HG03159 (cell line): ENCODE measurements at regions not wholly inside any gene's neighbourhood (a gene's known extent, or its start where the extent isn't known, plus 50 kb on each side); places are given as distances from the start of the nearest gene placed in this dataset.
"Not testable (repeated sequence)": the region's sequence is repeated elsewhere in the genome, so short reads cannot be mapped to it uniquely, and the experiment has no call there.

Experiments used
- ATAC-seq: cut with Tn5 transposase; IDR thresholded peaks from one replicate; pipeline ENCODE4 v1.9.1; 2021; ENCODE audit warnings: mild to moderate bottlenecking, moderate library complexity; ENCODE audit not compliant: unreplicated experiment

DNA sequence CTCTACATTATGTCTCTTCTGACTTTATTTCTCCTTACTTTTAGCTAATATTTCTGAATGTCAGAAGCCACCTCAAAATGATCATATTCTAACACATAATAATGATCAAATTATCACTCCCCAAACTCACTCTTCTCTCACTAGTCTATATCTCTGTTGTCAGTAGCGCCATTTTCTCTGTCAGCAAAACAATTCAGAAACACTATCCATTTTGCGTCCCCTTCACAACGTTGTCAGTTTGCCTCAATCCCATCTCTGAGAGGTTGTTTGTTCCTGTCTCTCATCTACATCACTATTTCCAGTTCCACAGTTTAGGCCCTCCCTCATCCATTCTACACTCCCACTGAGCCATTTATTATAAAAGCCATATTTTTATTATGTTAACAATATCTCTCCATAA is 1376.3 kb upstream of the ACVR2A start:
- no peak for ATAC-seq

DNA sequence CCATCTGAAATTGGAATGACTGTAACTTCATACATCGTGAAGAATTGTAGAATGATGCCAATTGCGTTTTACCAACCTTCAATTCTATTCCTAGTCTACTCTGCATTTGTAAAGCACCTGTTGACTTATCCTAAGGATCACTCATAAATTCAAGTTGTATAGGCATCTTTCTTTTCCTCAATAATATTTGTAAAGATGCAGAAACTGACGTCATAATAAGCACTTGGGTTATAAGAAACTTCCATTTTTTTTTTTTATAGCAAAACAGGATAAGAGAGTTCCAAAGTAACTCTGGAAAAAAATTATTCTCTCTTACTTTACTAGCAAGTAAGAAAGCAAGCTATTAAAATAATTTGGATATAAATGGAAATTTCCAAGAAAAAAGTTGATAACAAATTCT is 1377.4 kb upstream of the ACVR2A start:
- no peak for ATAC-seq

DNA sequence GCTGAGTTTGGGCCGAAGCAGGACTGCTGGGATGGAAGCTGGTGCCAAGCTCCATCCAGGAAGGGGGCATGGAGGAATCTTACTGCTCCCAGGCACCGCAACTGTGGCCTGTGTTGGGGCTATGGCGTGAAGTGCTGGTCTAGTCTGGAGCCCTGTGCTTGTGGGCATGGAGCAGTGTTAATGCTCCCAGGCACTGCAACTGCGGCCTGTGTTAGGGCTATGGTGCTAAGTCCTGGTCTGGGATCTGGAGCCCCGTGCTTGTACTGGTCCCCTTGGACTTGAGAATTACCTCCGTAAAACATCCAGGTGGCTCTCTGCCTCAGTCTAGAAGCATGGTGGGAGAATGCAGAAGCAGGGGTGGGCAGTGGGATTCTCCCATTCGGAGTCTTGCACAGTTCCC is 1379.4 kb upstream of the ACVR2A start:
- no peak for ATAC-seq

DNA sequence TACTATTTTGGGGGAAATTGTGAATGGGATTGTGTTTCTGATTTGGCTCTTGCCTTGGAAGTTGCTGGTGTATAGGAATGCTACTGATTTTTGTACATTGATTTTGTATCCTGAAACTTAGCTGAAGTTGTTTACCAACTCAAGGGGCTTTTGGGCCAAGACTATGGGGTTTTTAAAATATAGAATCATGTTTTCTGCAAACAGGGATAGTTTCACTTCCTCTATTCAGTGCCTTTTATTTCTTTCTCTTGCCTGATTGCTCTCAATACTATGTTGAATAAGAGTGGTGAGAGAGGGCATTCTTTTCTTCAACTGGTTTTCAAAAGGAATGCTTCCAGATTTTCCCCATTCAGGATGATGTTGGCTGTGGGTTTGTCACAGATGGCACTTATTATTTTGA is 1383.8 kb upstream of the ACVR2A start:
- ATAC-seq = peak; percentile 67

DNA sequence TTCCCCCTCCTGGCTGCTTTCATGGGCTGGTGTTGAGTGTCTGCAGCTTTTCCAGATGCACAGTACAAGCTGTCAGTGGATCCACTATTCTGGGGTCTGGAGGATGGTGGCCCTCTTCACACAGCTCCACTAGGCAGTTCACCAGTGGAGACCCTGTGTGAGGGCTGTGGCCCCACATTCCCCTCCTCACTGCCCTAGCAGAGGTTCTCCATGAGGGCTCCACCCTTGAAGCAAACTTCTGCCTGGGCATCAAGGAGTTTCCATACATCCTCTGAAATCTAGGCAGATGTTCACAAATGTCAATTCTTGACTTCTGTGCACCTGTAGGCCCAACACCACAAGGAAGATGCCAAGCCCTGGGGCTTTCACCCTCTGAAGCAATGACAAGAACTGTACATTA is 1386.2 kb upstream of the ACVR2A start:
- ATAC-seq = no peak

DNA sequence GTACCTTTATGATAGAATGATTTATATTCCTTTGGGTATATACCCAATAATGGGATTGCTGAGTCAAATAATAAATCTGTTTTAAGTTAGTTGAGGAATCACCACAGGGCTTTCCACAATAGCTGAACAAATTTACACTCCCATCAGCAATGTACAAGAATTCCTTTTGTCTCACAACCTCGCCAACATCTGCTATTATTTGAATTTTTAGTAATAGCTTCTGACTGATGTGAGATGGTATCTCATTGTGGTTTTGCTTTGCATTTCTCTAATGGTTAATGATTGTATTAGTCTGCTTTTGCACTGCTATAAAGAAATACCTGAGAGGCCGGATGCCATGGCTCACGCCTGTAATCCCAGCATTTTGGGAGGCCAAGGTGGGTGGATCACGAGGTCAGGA is 1387.6 kb upstream of the ACVR2A start:
- ATAC-seq = no peak

DNA sequence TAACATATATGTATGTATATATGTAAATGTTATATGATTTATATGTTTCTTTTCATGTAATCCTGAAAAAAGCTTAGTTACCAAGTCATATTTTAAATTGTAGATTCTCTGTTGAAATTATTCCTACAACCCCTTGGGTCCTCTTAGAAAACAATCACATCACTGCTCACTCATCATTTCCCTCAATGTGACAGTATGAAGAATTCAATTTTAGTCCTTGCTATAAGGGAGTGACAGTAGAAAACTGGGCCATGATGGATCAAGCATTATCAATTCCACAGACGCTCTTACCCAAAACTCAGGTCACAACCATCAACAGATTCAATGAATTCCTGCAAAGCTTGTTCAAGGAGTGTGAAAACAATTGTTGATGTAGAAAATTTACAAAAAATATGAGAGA is 1389.5 kb upstream of the ACVR2A start:
- no peak for ATAC-seq

DNA sequence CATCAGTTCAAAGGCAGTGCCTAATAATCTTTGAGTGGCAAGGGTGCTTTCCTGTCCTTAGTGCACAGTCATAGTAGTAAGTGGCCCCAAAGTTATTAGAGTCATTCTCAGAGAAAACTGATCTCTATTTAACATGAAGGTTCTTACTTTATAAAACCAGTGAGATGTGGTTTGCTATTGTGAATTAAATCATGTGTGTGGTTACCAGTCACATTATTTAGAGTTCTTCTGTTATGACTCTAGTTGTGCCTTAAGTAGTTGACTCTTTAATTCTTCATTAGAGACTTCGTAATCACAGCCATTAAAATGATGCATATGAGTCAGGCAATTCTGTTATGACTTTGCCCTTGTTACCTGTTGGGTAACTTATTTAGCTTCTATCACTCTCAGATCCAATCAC is 1392.9 kb upstream of the ACVR2A start:
- ATAC-seq = no peak

DNA sequence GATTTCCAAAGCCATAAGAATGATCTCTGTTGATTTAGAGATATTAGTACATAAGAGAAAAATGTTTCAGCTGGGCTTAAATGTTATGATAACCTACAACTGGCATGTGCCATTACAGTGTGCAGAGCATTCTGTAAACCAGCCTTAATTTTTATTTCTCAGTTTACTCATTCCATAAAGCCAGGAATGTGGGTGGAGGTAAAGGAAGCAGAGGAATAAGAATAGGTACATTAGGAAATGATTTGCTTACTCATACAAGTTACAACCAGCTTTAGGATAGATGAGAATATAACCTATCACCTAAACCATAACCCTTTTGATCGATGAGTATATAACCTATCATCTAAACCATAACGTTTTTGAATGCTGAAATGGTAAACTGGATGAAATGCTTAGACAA is 1394.7 kb upstream of the ACVR2A start:
- no peak for ATAC-seq

DNA sequence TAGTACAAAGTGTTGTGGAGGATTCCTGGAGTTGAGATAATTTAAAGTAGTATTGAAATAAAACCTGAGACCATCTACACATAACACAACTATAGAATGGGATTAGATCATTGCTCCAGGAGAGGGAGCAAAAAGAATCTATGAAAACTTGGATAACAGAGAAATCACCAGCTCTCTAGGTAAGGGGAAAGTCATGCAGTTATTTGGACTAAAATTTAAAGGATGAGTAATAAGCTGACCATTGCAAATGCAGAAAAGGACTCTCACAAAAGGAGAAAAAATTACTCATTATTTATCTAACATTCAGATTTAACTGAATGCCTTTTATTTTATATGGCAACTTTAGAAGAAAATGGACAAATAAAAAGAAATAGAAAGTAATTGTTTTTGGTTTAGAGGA is 1399.8 kb upstream of the ACVR2A start:
- no peak for ATAC-seq

DNA sequence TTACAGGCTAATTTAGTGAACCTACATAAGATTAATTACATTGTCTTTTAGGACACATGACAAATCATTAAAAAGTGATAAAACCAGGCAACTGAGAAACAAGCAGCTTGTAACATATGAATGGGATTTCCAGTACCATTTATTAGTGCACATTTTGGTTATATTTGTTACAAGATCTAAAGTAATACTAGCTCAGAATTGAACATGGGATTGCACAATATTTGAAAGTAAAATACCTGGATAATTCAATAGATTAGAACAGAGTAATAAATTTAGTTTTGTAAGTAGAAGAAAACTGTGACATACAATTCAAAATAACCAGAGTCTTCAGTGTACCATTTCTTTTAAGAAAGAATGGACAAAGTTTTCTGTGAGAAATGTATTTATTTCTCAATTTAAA is 1400.7 kb upstream of the ACVR2A start:
- no peak for ATAC-seq

DNA sequence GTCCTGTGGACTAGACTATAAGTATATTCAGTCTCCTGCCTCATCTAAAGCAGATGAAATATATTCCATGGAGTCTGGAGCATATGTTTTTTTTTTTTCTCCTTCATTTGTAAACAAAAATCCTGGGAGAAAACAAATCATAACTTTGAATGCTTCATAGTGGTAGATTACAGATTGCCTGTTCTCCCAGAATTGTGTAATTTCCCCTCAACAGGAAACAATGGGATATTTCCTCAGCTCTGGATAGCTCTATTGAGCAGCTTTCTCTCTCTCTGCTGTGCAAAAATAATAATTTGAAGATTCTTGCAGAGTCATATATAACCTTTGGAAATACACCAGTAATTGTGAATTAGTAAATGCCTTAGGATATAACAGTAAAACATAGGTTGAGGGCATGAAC is 1406.6 kb upstream of the ACVR2A start:
- no peak for ATAC-seq

DNA sequence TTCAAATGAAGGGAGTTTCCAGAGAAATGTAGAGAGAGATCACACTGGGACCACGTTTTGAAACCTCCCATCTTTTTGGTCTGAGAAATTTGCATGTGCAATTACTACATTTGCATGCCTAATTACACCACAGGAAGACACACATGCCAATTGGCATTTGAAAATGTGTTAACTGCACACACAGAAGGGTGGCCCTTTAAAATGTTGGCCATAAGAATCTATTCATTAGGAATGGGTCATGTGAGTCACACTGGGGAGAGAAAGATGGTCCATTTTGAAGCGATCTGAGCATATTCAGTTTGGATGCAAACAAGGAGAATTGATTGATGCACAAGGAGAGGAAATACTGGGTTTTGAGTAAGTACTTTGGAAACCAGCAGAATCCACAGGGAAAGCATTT is 1407.1 kb upstream of the ACVR2A start:
- no peak for ATAC-seq

DNA sequence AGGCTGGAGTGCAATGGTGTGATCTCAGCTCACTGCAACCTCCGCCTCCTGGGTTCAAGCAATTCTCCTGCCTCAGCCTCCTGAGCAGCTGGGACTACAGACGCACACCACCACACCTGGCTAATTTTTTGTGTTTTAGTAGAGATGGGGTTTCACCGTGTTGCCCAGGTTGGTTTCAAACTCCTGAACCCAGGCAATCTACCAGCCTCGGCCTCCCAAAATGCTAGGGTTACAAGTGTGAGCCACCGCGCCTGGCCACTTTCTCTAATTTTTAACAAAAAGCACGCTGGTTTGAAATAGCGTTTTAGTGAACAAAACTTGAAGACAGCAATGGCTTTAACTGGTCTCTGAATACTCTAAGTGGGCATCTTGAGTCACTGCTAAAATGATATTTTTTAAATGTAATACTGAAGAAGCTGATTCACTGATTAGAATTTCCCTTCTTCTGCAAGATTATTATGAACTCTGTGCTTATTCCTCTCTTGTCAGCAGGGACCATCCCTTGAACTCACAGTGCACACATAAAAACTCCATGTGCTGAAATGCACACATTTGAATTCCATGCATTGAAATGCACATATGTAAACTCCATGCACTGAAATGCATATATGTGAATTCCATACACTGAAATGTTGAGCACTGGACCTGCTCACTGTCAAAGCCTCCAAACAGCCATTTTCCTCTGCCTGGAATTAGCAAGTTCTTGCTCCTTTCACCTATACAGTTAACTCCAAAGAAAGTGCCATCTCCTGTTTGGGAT is 1411.5 kb upstream of the ACVR2A start:
- ATAC-seq = no peak

DNA sequence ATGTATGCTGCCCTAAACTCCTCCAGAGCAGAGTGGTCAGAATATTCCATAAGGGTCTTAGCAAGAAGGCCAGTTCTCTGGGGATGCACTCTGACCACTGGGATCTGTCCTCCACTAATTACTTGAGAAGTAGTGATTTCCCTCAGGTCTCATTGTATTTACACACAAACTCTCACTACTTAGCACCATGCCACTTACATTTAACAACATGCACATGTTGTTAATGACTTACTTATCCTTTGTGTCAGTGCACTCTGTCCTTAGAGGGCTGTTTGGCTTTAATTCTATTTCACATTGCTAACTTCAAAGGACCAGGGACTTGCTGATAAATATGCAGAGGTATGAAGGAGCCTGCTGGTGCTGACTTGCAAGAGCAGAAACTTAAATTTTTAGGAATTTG is 1415.5 kb upstream of the ACVR2A start:
- ATAC-seq = no peak

DNA sequence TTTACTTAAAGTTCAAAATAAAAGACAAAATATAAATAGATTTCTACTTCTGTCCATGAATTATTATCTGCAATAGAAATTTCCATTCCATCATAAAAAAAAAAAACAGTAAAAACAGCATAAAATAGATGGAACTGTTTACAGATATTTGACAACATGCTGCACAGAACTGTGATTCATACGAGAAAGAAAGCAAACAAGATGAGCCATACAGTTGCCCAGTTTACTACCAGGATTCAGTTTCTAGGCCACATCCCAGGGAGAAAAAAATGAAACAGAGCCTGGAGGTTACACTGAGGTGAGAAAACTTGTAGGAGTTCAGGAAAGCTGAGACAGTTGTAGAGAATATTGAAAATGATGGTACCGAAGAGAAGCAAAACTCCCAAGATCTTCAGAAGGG is 1426.9 kb upstream of the ACVR2A start:
- ATAC-seq = no peak

DNA sequence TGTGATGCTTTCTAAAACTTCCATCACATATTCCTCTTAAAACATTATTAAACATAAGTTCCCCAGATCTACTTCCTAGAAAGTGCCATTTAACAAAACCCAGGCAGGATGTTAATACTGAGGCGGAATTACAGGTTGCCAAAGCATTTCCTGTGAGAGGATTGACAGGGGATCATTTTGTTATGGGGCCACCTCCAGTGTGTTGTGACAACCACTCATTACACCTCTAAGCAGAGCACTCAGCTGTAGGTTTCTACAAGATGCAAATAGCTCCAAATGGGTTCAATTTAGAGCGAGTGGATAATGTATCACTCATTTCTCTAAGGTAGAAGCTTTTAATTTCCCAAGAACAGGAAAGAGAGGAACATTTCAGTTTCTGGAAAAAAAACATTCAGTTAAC is 1429.5 kb upstream of the ACVR2A start:
- no peak for ATAC-seq

DNA sequence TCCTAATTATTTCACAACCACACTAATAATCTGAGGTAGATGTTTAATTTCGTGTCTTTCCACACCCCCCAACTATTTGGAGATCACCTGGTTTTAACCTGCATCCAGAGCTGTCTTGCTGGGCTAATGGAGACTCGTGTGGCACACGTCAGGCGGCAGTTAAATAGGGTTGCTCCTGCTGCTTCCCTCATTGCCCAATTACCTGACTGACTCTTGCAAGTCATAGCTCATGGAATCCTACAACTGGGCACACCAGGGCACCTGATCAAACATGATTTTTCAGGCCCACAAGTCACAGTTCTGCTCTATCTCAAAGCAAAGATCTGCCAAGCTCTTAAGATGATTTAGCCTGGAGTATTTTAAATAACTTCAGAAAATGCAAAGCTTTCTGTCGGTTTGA is 1430.4 kb upstream of the ACVR2A start:
- no peak for ATAC-seq

DNA sequence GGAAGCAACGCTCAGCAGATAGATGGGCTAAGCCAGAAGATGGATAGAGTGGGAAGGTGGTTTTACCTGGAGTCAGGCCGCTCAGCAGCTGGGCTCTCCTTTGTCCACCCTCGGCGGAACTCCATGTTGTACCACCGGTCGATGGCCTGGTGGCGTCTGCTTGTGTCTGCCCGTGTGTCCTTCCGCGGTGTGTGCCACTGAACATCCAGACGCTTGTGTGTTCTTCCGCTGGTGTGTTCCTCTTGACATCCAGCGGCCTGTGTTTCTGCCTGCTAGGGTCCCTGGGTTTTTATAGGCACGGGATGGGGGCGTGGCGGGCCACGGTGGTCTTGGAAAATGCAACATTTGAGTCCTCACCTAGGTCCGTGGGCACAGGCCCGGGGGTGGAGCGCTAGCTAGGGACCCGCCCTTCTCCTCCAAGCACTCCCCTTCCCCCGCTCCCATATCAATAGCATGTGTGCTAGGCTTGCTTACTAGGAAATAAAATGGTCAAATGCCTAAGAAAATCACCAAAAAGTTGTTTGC is 1431.7 kb upstream of the ACVR2A start:
- ATAC-seq = no peak

DNA sequence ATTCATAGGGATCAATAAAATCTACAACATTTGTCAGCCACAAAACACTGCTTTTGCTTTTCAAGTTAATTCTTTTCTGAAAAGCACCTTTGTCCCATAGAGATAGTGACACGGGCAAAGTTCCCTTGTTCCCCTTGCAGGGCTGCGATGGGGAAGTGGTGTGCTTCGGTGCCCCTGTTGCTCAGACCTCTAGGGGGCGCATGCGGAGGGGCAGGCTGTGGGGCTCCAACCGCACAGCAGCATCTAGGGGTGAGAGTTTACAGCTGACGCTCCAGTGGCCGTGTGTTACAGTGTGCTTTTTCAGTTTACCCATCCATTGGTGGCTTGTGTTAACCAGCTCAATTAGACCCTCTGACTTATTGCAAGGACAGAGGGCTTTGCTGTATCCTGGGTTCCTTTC is 1432.2 kb upstream of the ACVR2A start:
- ATAC-seq = no peak

DNA sequence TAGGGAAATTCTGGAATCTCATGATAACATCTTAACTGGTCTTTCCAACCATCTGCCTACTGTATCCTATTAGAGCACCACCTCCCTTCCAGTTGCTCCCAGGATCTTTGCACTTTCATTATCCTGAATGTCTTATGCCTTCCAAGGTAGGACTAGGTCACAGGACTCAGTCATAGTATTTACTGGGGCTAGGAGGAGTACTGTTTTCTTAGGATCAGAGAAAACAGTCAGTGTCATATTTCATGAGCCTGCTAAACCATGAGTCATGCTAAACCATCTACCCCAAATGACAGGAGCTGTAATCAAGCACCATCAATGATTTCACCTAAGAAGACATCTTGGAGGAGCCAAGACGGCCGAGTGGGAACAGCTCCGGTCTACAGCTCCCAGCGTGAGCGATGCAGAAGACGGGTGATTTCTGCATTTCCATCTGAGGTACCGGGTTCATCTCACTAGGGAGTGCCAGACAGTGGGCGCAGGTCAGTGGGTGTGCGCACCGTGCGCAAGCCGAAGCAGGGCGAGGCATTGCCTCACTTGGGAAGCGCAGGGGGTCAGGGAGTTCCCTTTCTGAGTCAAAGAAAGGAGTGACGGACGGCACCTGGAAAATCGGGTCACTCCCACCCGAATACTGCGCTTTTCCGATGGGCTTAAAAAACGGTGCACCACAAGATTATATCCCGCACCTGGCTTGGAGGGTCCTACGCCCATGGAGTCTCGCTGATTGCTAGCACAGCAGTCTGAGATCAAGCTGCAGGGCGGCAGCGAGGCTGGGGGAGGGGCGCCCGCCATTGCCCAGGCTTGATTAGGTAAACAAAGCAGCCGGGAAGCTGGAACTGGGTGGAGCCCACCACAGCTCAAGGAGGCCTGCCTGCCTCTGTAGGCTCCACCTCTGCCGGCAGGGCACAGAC is 1439.2 kb upstream of the ACVR2A start:
- not testable (repeated sequence) for ATAC-seq

DNA sequence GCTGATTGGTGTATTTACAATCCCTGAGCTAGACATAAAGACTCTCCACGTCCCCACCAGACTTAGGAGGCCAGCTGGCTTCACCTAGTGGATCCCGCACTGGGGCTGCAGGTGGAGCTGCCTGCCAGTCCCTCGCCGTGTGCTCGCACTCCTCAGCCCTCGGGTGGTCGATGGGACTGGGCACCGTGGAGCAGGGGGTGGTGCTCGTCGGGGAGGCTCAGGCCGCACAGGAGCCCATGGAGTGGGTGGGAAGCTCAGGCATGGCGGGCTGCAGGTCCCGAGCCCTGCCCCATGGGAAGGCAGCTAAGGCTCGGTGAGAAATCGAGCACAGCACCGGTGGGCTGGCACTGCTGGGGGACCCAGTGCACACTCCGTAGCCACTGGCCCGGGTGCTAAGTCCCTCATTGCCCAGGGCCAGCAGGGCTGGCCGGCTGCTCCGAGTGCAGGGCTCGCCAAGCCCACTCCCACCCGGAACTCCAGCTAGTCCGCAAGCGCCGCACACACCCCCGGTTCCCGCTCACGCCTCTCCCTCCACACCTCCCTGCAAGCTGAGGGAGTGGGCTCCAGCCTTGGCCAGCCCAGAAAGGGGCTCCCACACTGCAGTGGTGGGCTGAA is 1441.2 kb upstream of the ACVR2A start:
- not testable (repeated sequence) for ATAC-seq
